ENCODE measurements at regions not wholly inside any gene's neighbourhood (a gene's known extent, or its start where the extent isn't known, plus 50 kb on each side); places are given as distances from the start of the nearest gene placed in this dataset.

- intact Hi-C loops (cut with DNase I) = no loop called here
- H3K9me3 ChIP-seq (ENCODE audit: control insufficient read depth in 2 of 3, insufficient read depth in 1 of 3, low read length in 3 of 3) = no peaks in the 10 kb centered on the region
- no peak overlapping the region for H3K9ac ChIP-seq (ENCODE audit: low read length in 3 of 3)
- TF ChIP-seq, protein P1, sequence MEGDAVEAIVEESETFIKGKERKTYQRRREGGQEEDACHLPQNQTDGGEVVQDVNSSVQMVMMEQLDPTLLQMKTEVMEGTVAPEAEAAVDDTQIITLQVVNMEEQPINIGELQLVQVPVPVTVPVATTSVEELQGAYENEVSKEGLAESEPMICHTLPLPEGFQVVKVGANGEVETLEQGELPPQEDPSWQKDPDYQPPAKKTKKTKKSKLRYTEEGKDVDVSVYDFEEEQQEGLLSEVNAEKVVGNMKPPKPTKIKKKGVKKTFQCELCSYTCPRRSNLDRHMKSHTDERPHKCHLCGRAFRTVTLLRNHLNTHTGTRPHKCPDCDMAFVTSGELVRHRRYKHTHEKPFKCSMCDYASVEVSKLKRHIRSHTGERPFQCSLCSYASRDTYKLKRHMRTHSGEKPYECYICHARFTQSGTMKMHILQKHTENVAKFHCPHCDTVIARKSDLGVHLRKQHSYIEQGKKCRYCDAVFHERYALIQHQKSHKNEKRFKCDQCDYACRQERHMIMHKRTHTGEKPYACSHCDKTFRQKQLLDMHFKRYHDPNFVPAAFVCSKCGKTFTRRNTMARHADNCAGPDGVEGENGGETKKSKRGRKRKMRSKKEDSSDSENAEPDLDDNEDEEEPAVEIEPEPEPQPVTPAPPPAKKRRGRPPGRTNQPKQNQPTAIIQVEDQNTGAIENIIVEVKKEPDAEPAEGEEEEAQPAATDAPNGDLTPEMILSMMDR (IDR thresholded peaks at IDR 0.05; ENCODE audit: borderline replicate concordance, extremely low read depth, insufficient read depth) = no peak
- DNase-seq (no peak), FAIRE-seq (peak; percentile 95)
- H3K27ac ChIP-seq (ENCODE audit: low read depth in 2 of 2, low read length in 2 of 2) = no peak overlapping the region
- no peak overlapping the region for H3K4me3 ChIP-seq (ENCODE audit: low read length in 3 of 3)
- no peaks in the 10 kb centered on the region for H3K27me3 ChIP-seq (ENCODE audit: control insufficient read depth, insufficient read depth, low read length)
- no peaks in the 10 kb centered on the region for H3K36me3 ChIP-seq (ENCODE audit: control insufficient read depth in 2 of 3, insufficient read depth in 3 of 3, low read length in 3 of 3)
- no peaks in the 10 kb centered on the region for H3K4me1 ChIP-seq (ENCODE audit: control insufficient read depth in 2 of 3, insufficient read depth in 2 of 3, low read depth in 1 of 3, low read length in 3 of 3)
Measured at GRCh38 chr7:68640103-68640502, 958.2 kb upstream of the AUTS2 start.

DNA sequence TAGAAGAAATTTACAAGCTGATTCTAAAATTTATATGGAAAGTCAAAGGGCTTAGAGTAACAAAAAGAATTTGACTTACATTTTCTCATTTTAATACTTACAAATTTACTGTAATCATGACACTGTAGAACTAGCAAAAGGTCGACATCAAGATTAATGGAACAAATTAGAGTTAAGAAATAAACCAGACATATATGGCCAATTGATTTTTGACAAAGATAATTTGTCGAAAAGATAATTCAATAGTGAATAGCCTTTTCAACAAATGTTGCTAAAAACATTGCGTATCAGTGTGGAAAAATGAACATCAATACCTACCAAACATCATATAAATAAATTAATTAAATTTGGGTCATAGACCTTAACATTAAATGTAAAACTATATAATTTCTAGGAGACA, 955.5 kb upstream of the AUTS2 start:
- intact Hi-C loops (cut with DNase I) = no loop called here
- Histone ChIP-seq H3K9me3 (ENCODE audit: control insufficient read depth in 2 of 3, insufficient read depth in 1 of 3, low read length in 3 of 3) (no peaks in the 10 kb centered on the region), H3K9ac (ENCODE audit: low read length in 3 of 3) (no peak overlapping the region), H3K27me3 (ENCODE audit: control insufficient read depth, insufficient read depth, low read length) (no peaks in the 10 kb centered on the region), H3K4me3 (ENCODE audit: low read length in 3 of 3) (no peak overlapping the region), H3K36me3 (ENCODE audit: control insufficient read depth in 2 of 3, insufficient read depth in 3 of 3, low read length in 3 of 3) (no peaks in the 10 kb centered on the region), H3K27ac (ENCODE audit: low read depth in 2 of 2, low read length in 2 of 2) (no peak overlapping the region), H3K4me1 (ENCODE audit: control insufficient read depth in 2 of 3, insufficient read depth in 2 of 3, low read depth in 1 of 3, low read length in 3 of 3) (no peaks in the 10 kb centered on the region)
- TF ChIP-seq, protein P1 (IDR thresholded peaks at IDR 0.05; ENCODE audit: borderline replicate concordance, extremely low read depth, insufficient read depth) = no peak
- FAIRE-seq (no peak), DNase-seq (no peak)

DNA sequence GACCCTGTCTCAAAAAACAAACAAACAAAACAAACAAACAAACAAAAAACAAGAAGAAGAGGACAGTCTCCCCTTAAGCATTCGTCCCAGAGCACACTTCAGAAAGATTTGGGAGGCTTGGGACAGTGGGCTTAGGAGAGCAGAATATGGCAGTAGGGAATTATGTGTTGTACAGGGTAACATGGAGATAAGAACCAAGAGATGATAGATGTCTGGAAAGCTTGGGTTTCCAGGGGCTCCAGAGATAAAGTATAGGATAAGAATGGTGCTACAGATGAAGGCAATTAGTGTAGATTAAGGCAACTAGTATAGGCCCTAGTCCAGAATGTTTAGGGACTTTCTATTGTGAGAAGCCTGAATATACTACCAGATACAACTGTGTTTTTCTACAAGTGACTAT, 934.9 kb upstream of the AUTS2 start:
- intact Hi-C loops (cut with DNase I) = no loop called here
- Histone ChIP-seq H3K4me1 (ENCODE audit: control insufficient read depth in 2 of 3, insufficient read depth in 2 of 3, low read depth in 1 of 3, low read length in 3 of 3) (no peaks in the 10 kb centered on the region), H3K9me3 (ENCODE audit: control insufficient read depth in 2 of 3, insufficient read depth in 1 of 3, low read length in 3 of 3) (no peaks in the 10 kb centered on the region), H3K4me3 (ENCODE audit: low read length in 3 of 3) (no peak overlapping the region), H3K27ac (ENCODE audit: low read depth in 2 of 2, low read length in 2 of 2) (no peak overlapping the region), H3K9ac (ENCODE audit: low read length in 3 of 3) (no peak overlapping the region), H3K27me3 (ENCODE audit: control insufficient read depth, insufficient read depth, low read length) (no peaks in the 10 kb centered on the region), H3K36me3 (ENCODE audit: control insufficient read depth in 2 of 3, insufficient read depth in 3 of 3, low read length in 3 of 3) (no peaks in the 10 kb centered on the region)
- TF ChIP-seq, protein P1 (IDR thresholded peaks at IDR 0.05; ENCODE audit: borderline replicate concordance, extremely low read depth, insufficient read depth) = no peak
- FAIRE-seq (no peak), DNase-seq (no peak)

DNA sequence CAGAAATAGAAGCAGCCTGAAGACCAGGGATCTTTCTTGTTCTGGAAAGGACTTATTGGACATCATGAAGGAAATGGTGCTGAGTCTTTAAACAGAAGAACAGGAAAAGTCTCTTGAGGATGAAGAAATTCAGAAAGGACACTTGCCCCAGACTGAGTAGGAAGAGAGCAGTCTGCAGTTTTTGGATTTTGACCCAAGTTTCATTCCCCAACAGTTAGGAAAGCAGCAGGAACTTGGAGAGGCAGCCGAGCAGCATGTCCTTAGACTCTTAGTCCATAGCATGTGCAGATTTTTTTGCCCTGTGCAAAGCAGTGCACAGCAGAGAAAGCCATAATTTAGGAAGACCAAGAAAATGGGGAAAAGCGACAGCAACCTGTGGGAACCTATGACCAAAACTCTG, 927.2 kb upstream of the AUTS2 start:
- DNase-seq (no peak), FAIRE-seq (no peak)
- H3K27me3 ChIP-seq (ENCODE audit: control insufficient read depth, insufficient read depth, low read length) = no peaks in the 10 kb centered on the region
- H3K9me3 ChIP-seq (ENCODE audit: control insufficient read depth in 2 of 3, insufficient read depth in 1 of 3, low read length in 3 of 3) = no peaks in the 10 kb centered on the region
- H3K27ac ChIP-seq (ENCODE audit: low read depth in 2 of 2, low read length in 2 of 2) = no peak overlapping the region
- no peaks in the 10 kb centered on the region for H3K4me1 ChIP-seq (ENCODE audit: control insufficient read depth in 2 of 3, insufficient read depth in 2 of 3, low read depth in 1 of 3, low read length in 3 of 3)
- TF ChIP-seq, protein P1 (IDR thresholded peaks at IDR 0.05; ENCODE audit: borderline replicate concordance, extremely low read depth, insufficient read depth) = no peak
- no peak overlapping the region for H3K9ac ChIP-seq (ENCODE audit: low read length in 3 of 3)
- no peaks in the 10 kb centered on the region for H3K36me3 ChIP-seq (ENCODE audit: control insufficient read depth in 2 of 3, insufficient read depth in 3 of 3, low read length in 3 of 3)
- no peak overlapping the region for H3K4me3 ChIP-seq (ENCODE audit: low read length in 3 of 3)
- intact Hi-C loops (cut with DNase I) = no loop called here

Data from kidney (tissue), 13 donors.